Mesenchymal stem cell (in vitro differentiated cells and primary cell): ENCODE measurements at regions not wholly inside any gene's neighbourhood (a gene's known extent, or its start where the extent isn't known, plus 50 kb on each side); places are given as distances from the start of the nearest gene placed in this dataset.

ENCODE experiments used
- DNase-seq: peaks from one replicate; pipeline ENCODE4 v3.0.0-alpha.2; 2013
- H2AFZ ChIP-seq: one replicate; pipeline ENCODE4 v1.6.1; 2013; ENCODE audit warnings: low read depth, mild to moderate bottlenecking, control low read depth, inconsistent platforms, low read length, moderate library complexity
- H2AK5ac ChIP-seq: 2 replicates; pipeline ENCODE4 v1.6.1; 2013; ENCODE audit warnings: low read length, moderate library complexity, mild to moderate bottlenecking, inconsistent platforms; ENCODE audit not compliant: severe bottlenecking
- H2BK120ac ChIP-seq: one replicate; pipeline ENCODE4 v1.6.1; 2013; ENCODE audit warnings: low read depth, mild to moderate bottlenecking, inconsistent platforms, low read length, moderate library complexity
- H2BK12ac ChIP-seq, 2 experiments: one replicate each; pipeline ENCODE4 v1.6.1; 2013; ENCODE audit warnings: inconsistent platforms in 2 of 2, low read length in 2 of 2, mild to moderate bottlenecking in 2 of 2, moderate library complexity in 2 of 2, control low read depth in 1 of 2
- H2BK15ac ChIP-seq: one replicate; pipeline ENCODE4 v1.6.1; 2013; ENCODE audit warnings: mild to moderate bottlenecking, low read depth, inconsistent platforms; ENCODE audit not compliant: poor library complexity, severe bottlenecking
- H2BK5ac ChIP-seq: 2 replicates; pipeline ENCODE4 v1.6.1; 2013; ENCODE audit warnings: low read depth, mild to moderate bottlenecking, low read length, control low read depth, inconsistent platforms; ENCODE audit not compliant: poor library complexity, severe bottlenecking
- H3K14ac ChIP-seq, 2 experiments: one replicate each; pipeline ENCODE4 v1.6.1; 2013; ENCODE audit warnings: inconsistent platforms in 2 of 2, low read length in 2 of 2, control low read depth in 1 of 2, mild to moderate bottlenecking in 1 of 2, moderate library complexity in 1 of 2
- H3K18ac ChIP-seq, 2 experiments: one replicate each; pipeline ENCODE4 v1.6.1; 2013; ENCODE audit warnings: inconsistent platforms in 2 of 2, low read length in 2 of 2, control low read depth in 1 of 2, low read depth in 1 of 2, mild to moderate bottlenecking in 1 of 2
- H3K23ac ChIP-seq, 2 experiments: one replicate each; pipeline ENCODE4 v1.6.1; 2013; ENCODE audit warnings: inconsistent platforms in 2 of 2, low read length in 2 of 2, mild to moderate bottlenecking in 2 of 2, moderate library complexity in 2 of 2, control low read depth in 1 of 2
- H3K27ac ChIP-seq: 2 replicates; pipeline ENCODE4 v1.5.1; 2013; ENCODE audit warnings: mild to moderate bottlenecking, moderate library complexity, low read length, control low read depth, inconsistent platforms; ENCODE audit not compliant: poor library complexity, severe bottlenecking
- H3K27me3 ChIP-seq, 2 experiments: 2 replicates each; pipeline versions ENCODE4 v1.6.1 to v1.7.0; 2013; ENCODE audit warnings: low read length in 2 of 2, mild to moderate bottlenecking in 2 of 2, moderate library complexity in 2 of 2, control low read depth in 1 of 2, inconsistent platforms in 1 of 2; ENCODE audit not compliant: control insufficient read depth in 1 of 2, insufficient read depth in 1 of 2
- H3K36me3 ChIP-seq, 2 experiments: 2 replicates each; pipeline versions ENCODE4 v1.6.1 to v1.7.0; 2013; ENCODE audit warnings: low read length in 2 of 2, control low read depth in 1 of 2, inconsistent platforms in 1 of 2, low read depth in 1 of 2, mild to moderate bottlenecking in 1 of 2; ENCODE audit not compliant: insufficient read depth in 2 of 2, control insufficient read depth in 1 of 2
- H3K4ac ChIP-seq, 2 experiments: one replicate each; pipeline ENCODE4 v1.6.1; 2013; ENCODE audit warnings: inconsistent platforms in 2 of 2, low read length in 2 of 2, mild to moderate bottlenecking in 2 of 2, moderate library complexity in 2 of 2, control low read depth in 1 of 2, low read depth in 1 of 2
- H3K4me1 ChIP-seq: 2 replicates; pipeline ENCODE4 v1.6.1; 2013; ENCODE audit warnings: low read depth, low read length, control low read depth; ENCODE audit not compliant: control insufficient read depth, insufficient read depth
- H3K4me2 ChIP-seq: 2 replicates; pipeline ENCODE4 v1.6.1; 2013; ENCODE audit warnings: low read length, mild to moderate bottlenecking, inconsistent platforms; ENCODE audit not compliant: poor library complexity, severe bottlenecking
- H3K4me3 ChIP-seq, 2 experiments: 2 replicates each; pipeline versions ENCODE4 v1.5.1 to v1.7.0; 2013; ENCODE audit warnings: low read length in 2 of 2, mild to moderate bottlenecking in 2 of 2, control low read depth in 1 of 2, low read depth in 1 of 2; ENCODE audit not compliant: insufficient read depth in 1 of 2
- H3K79me1 ChIP-seq: replicated peaks from 2 replicates; pipeline ENCODE4 v1.6.1; 2013; ENCODE audit warnings: mild to moderate bottlenecking, control low read depth, low read length, inconsistent platforms; ENCODE audit not compliant: poor library complexity, severe bottlenecking
- H3K9ac ChIP-seq: 2 replicates; pipeline ENCODE4 v1.7.0; 2013; ENCODE audit warnings: mild to moderate bottlenecking, low read length, moderate library complexity
- H3K9me3 ChIP-seq: 2 replicates; pipeline ENCODE4 v1.7.0; 2013; ENCODE audit warnings: mild to moderate bottlenecking, low read length; ENCODE audit not compliant: control insufficient read depth
- H4K8ac ChIP-seq: one replicate; pipeline ENCODE4 v1.6.1; 2013; ENCODE audit warnings: inconsistent platforms, mild to moderate bottlenecking, low read length, moderate library complexity
- H4K91ac ChIP-seq: one replicate; pipeline ENCODE4 v1.6.1; 2013; ENCODE audit warnings: mild to moderate bottlenecking, low read length, inconsistent platforms
- WGBS: methylation state at CpG from one replicate; pipeline ENCODE4 v1.1.7; 2013; ENCODE audit warnings: mixed read lengths; 5-methylcytosine and 5-hydroxymethylcytosine counted together

DNA sequence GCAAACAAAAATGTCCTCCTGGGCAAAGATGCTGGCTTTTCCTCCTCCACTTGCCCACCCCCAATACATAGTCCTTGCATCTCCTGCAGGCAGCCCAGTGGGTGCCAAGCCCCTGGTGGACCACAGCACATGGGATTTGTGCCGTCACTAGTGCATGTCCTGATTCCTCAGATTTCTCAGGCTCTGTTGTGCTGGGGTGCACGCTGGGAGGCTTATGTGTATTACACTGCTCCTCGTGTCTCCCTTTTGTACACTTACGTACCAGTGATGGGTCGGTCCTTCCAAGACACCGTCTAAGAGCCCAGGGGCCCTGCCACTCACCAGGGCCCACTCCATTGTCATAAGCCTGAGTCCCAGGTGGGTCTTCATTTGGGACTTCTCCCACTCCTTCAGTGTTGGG, 70.1 kb downstream of the PLXNA1 start:
- no peak overlapping the region for H4K8ac ChIP-seq
- H3K9me3 ChIP-seq, result peaks cover 23% of the 10 kb centered on the region
- no peak overlapping the region for H3K14ac ChIP-seq
- no peak overlapping the region for H2BK12ac ChIP-seq
- H3K79me1 ChIP-seq, result no peaks in the 10 kb centered on the region
- no peak overlapping the region for H2AFZ ChIP-seq
- peaks cover 28 to 32% of the 10 kb centered on the region in 2 experiments for H3K27me3 ChIP-seq
- no peak overlapping the region for H3K4me2 ChIP-seq
- H2BK15ac ChIP-seq, result no peak overlapping the region
- no peak overlapping the region for H3K9ac ChIP-seq
- no peaks in the 10 kb centered on the region for H3K36me3 ChIP-seq
- no peak overlapping the region for H3K27ac ChIP-seq
- H3K23ac ChIP-seq, result no peak overlapping the region
- H2BK120ac ChIP-seq, result no peak overlapping the region
- H2BK5ac ChIP-seq, result no peak overlapping the region
- H3K4me3 ChIP-seq, result no peak overlapping the region
- 83% methylated on average over 6 of the region's 6 CpGs for WGBS
- no peak for DNase-seq
- peaks cover 1% of the 10 kb centered on the region for H3K4me1 ChIP-seq
- no peak overlapping the region for H3K4ac ChIP-seq
- H2AK5ac ChIP-seq, result no peak overlapping the region
- H4K91ac ChIP-seq, result no peak overlapping the region
- H3K18ac ChIP-seq, result no peak overlapping the region

DNA sequence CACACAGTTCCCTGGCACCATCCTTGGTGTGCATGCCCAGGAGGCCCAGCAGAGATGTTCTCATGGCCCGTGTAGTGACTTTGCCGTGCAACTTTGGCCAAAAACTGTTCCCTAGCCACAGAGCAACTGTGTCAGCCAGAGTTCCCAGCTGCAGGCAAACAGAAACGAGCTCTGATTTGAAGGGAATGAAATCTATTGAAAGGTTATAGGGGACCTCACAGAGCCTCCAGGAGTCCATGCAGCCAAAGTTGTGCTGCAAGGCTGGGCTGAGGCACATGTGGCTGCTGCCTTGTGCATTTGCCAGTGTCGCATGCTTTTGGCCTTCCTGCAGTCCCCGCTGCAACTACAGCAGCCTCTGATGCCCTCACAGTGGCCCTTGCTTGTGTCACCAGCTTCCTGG, 70.5 kb downstream of the PLXNA1 start:
- Histone ChIP-seq H3K4me1 (peaks cover 1% of the 10 kb centered on the region), H3K4me2 (no peak overlapping the region), H3K36me3 (no peaks in the 10 kb centered on the region), H3K9me3 (peaks cover 23% of the 10 kb centered on the region), H2BK120ac (no peak overlapping the region), H3K9ac (no peak overlapping the region), H2AK5ac (no peak overlapping the region), H4K8ac (no peak overlapping the region), H3K4ac (peak overlapping the region in 1 of 2 experiments; percentile 35), H3K79me1 (no peaks in the 10 kb centered on the region), H3K27ac (no peak overlapping the region), H3K23ac (no peak overlapping the region), H4K91ac (no peak overlapping the region), H2BK5ac (no peak overlapping the region), H3K27me3 (peaks cover 31 to 32% of the 10 kb centered on the region in 2 experiments), H3K14ac (peak overlapping the region in 1 of 2 experiments; percentile 6), H3K18ac (no peak overlapping the region), H3K4me3 (no peak overlapping the region), H2BK12ac (no peak overlapping the region), H2BK15ac (no peak overlapping the region), H2AFZ (no peak overlapping the region)
- DNase-seq, result no peak
- WGBS, result 73% methylated on average over 5 of the region's 5 CpGs

DNA sequence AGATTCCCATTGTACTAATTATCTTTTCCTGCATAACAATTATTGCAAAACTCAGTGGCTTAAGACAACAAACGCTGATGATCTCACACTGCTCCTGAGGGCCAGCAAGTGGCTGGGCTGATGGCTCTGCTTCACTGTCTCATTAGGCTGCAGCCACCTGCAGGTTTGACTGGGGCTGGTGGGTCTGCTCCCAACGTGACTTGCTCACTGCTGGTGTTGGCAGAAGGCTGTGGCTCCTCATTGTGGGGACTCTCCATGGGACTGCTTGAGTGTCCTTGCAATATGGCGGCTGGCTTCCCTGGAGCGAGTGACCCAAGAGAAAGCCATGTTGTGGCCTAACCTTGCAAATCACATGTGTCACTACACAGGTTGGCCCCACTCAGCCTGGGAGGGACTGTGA, 71.1 kb downstream of the PLXNA1 start:
- no peak overlapping the region for H3K14ac ChIP-seq
- no peak overlapping the region for H2AFZ ChIP-seq

DNA sequence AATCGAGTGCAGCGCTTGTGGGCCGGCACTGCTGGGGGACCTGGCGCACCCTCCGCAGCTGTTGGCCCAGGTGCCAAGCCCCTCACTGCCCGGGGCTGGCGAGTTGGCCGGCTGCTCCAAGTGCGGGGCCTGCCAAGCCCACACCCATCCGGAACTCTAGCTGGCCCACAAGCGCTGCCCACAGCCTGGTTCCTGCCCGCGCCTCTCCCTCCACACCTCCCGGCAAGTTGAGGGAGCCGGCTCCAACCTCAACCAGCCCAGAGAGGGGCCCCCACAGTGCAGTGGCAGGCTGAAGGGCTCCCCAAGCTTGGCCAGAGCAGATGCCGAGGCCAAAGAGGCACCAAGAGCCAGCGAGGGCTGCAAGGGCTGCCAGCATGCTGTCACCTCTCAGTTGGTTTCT, 73.4 kb downstream of the PLXNA1 start:
- Histone ChIP-seq H3K9me3 (peaks cover 11% of the 10 kb centered on the region), H2BK120ac (no peak overlapping the region), H2BK15ac (no peak overlapping the region), H3K36me3 (no peaks in the 10 kb centered on the region), H4K8ac (no peak overlapping the region), H2BK5ac (no peak overlapping the region), H2AFZ (no peak overlapping the region), H3K4ac (no peak overlapping the region), H3K4me3 (no peak overlapping the region), H3K27ac (no peak overlapping the region), H3K14ac (no peak overlapping the region), H2AK5ac (no peak overlapping the region), H3K4me1 (peaks cover 1% of the 10 kb centered on the region), H3K18ac (no peak overlapping the region), H3K4me2 (no peak overlapping the region), H3K79me1 (no peaks in the 10 kb centered on the region), H4K91ac (no peak overlapping the region), H3K27me3 (peaks cover 18% of the 10 kb centered on the region in 2 experiments), H3K9ac (no peak overlapping the region), H3K23ac (no peak overlapping the region), H2BK12ac (no peak overlapping the region)
- WGBS, result 86% methylated on average over 17 of the region's 17 CpGs
- no peak for DNase-seq

More for the DNA sequence above, 71.1 kb downstream of the PLXNA1 start:
- Histone ChIP-seq H3K27me3 (peaks cover 28 to 32% of the 10 kb centered on the region in 2 experiments), H3K9ac (no peak overlapping the region), H2BK120ac (no peak overlapping the region), H3K4me2 (no peak overlapping the region), H3K4ac (no peak overlapping the region), H3K4me1 (peaks cover 1% of the 10 kb centered on the region), H3K27ac (no peak overlapping the region), H4K91ac (no peak overlapping the region), H2BK15ac (no peak overlapping the region), H3K9me3 (peaks cover 20% of the 10 kb centered on the region), H3K79me1 (no peaks in the 10 kb centered on the region), H4K8ac (no peak overlapping the region), H3K36me3 (no peaks in the 10 kb centered on the region), H2AK5ac (no peak overlapping the region), H2BK12ac (no peak overlapping the region), H3K23ac (peak overlapping the region in 1 of 2 experiments; percentile 91), H3K18ac (no peak overlapping the region), H2BK5ac (no peak overlapping the region), H3K4me3 (no peak overlapping the region)
- 80% methylated on average over 4 of the region's 4 CpGs for WGBS
- DNase-seq, result no peak
